Memory B cell (primary cell): ENCODE measurements at regions not wholly inside any gene's neighbourhood (a gene's known extent, or its start where the extent isn't known, plus 50 kb on each side); places are given as distances from the start of the nearest gene placed in this dataset.

Experiments
- ATAC-seq: fragments of 150-1000 bp; cut with Tn5 transposase; 2 replicates; pipeline ENCODE4 v1.10.0; 2021; ENCODE audit warnings: low read depth, mild to moderate bottlenecking, moderate library complexity
- DNase-seq, 2 donors: peaks; one replicate each; pipeline ENCODE4 v3.0.0; 2022; ENCODE audit warnings: low spot score in 2 of 2
- H3K27ac Mint-ChIP-seq: one replicate; pipeline ENCODE4 v1.8.0; 2022; ENCODE audit warnings: mild to moderate bottlenecking, moderate library complexity, mixed read lengths
- H3K27me3 Mint-ChIP-seq: one replicate; pipeline ENCODE4 v1.8.0; 2022; ENCODE audit warnings: mixed read lengths
- H3K36me3 Mint-ChIP-seq: one replicate; pipeline ENCODE4 v1.8.0; 2022; ENCODE audit warnings: mild to moderate bottlenecking, mixed read lengths
- H3K4me1 Mint-ChIP-seq: one replicate; pipeline ENCODE4 v1.8.0; 2022; ENCODE audit warnings: mixed read lengths
- H3K4me3 Mint-ChIP-seq: one replicate; pipeline ENCODE4 v1.8.0; 2022; ENCODE audit warnings: mild to moderate bottlenecking, moderate library complexity, mixed read lengths
- H3K9me3 Mint-ChIP-seq: one replicate; pipeline ENCODE4 v1.8.0; 2022; ENCODE audit warnings: mixed read lengths

GRCh38 chr17:17422217-17422610, 54.6 kb upstream of the MED9 start:
- Mint-ChIP-seq H3K4me3 (no peak overlapping the region), H3K9me3 (peaks cover 3% of the 10 kb centered on the region), H3K27ac (no peak overlapping the region), H3K36me3 (peaks cover 3% of the 10 kb centered on the region), H3K4me1 (no peaks in the 10 kb centered on the region), H3K27me3 (peaks cover 11% of the 10 kb centered on the region)
- DNase-seq (no peak), ATAC-seq (no peak)

DNA sequence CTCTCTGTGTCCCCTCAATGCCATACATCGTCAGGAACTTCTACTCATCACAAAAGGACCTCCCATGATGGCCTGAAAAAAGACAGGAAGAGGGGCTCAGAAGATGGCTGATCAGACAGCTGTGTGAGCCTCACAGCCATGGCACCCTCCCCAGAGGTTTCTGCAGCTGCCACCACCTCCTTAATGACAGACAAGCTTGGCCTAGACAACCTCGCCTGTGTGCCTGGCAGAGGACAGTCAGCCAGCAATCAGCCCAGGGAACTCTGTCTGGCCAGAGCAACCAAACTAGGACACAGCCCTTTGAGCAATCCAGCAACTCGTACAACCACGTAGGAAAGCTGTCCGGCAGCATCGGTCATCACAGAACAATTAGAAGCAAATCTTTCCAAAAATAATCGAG, 54.2 kb upstream of the MED9 start:
- DNase-seq: no peak
- peaks cover 3% of the 10 kb centered on the region for H3K9me3 Mint-ChIP-seq
- H3K27ac Mint-ChIP-seq: no peak overlapping the region
- peaks cover 3% of the 10 kb centered on the region for H3K36me3 Mint-ChIP-seq
- H3K4me1 Mint-ChIP-seq: no peaks in the 10 kb centered on the region
- H3K27me3 Mint-ChIP-seq: peaks cover 11% of the 10 kb centered on the region
- ATAC-seq: no peak
- H3K4me3 Mint-ChIP-seq: no peak overlapping the region

DNA sequence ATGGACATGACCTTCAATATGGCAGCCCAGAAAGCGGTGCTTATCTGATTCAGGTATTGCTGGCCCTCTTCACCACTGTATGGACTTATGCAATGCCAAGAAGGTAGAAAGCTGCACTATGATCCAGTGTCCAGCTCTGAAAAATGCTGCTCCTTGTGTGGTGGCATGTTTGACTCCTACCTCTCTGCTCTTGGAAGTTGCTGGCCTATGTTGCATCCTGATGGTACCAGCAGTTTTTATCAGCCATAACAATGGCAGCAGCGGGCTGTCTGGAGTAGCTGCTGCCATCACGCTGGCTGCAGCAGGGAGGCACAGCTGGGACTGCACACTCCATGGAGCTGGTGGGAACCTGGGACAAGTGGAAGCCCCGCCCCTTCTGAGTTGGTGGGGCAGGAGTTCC, 53.1 kb upstream of the MED9 start:
- no peak for ATAC-seq
- H3K36me3 Mint-ChIP-seq: peaks cover 3% of the 10 kb centered on the region

GRCh38 chr17:17424552-17424951, 52.2 kb upstream of the MED9 start:
- peaks cover 3% of the 10 kb centered on the region for H3K36me3 Mint-ChIP-seq
- no peak overlapping the region for H3K4me3 Mint-ChIP-seq
- DNase-seq (no peak), ATAC-seq (no peak)
- H3K9me3 Mint-ChIP-seq: peaks cover 3% of the 10 kb centered on the region
- peaks cover 11% of the 10 kb centered on the region for H3K27me3 Mint-ChIP-seq
- no peaks in the 10 kb centered on the region for H3K4me1 Mint-ChIP-seq
- H3K27ac Mint-ChIP-seq: no peak overlapping the region

More for the DNA sequence above, 53.1 kb upstream of the MED9 start:
- H3K9me3 Mint-ChIP-seq: peaks cover 3% of the 10 kb centered on the region
- no peak overlapping the region for H3K4me3 Mint-ChIP-seq
- H3K27ac Mint-ChIP-seq: no peak overlapping the region
- DNase-seq: no peak
- peaks cover 11% of the 10 kb centered on the region for H3K27me3 Mint-ChIP-seq
- no peaks in the 10 kb centered on the region for H3K4me1 Mint-ChIP-seq

DNA sequence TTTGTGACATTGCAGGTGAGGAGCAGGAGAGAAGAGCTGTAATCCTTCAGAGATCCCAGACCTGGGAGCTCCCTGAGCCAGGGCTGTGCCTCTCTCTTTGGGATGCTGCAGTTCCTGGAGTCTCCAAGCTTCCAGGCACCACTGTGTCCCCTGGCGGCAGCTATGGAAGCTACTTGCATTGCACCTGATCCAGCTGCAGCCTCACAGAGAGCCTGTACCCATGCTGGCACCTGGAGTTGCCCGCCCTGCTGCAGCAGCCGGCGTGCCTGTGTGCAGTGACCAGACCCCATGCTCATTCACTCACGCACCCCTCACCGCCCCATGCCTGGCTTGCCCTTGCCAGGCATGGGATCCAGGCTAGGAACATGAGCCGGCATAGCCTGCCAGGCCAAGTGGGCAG, 51.8 kb upstream of the MED9 start:
- no peak for ATAC-seq
- Mint-ChIP-seq H3K4me1 (no peaks in the 10 kb centered on the region), H3K36me3 (peaks cover 3% of the 10 kb centered on the region), H3K27me3 (peaks cover 7% of the 10 kb centered on the region), H3K27ac (no peak overlapping the region), H3K4me3 (no peak overlapping the region), H3K9me3 (peaks cover under 1% of the 10 kb centered on the region)
- no peak for DNase-seq

- DNase-seq (no peak), ATAC-seq (no peak)
- Mint-ChIP-seq H3K4me1 (no peaks in the 10 kb centered on the region), H3K27me3 (peaks cover 7% of the 10 kb centered on the region), H3K9me3 (no peaks in the 10 kb centered on the region), H3K27ac (no peak overlapping the region), H3K36me3 (peaks cover 3% of the 10 kb centered on the region), H3K4me3 (no peak overlapping the region)
Observed at GRCh38 chr17:17425591-17425990, 51.2 kb upstream of the MED9 start.

GRCh38 chr17:17426184-17426583, 50.6 kb upstream of the MED9 start:
- Mint-ChIP-seq H3K9me3 (no peaks in the 10 kb centered on the region), H3K27ac (no peak overlapping the region), H3K36me3 (peaks cover 3% of the 10 kb centered on the region), H3K27me3 (peaks cover 7% of the 10 kb centered on the region), H3K4me3 (no peak overlapping the region), H3K4me1 (no peaks in the 10 kb centered on the region)
- DNase-seq (no peak), ATAC-seq (no peak)
